ENCODE measurements at regions not wholly inside any gene's neighbourhood (a gene's known extent, or its start where the extent isn't known, plus 50 kb on each side); places are given as distances from the start of the nearest gene placed in this dataset.

DNA sequence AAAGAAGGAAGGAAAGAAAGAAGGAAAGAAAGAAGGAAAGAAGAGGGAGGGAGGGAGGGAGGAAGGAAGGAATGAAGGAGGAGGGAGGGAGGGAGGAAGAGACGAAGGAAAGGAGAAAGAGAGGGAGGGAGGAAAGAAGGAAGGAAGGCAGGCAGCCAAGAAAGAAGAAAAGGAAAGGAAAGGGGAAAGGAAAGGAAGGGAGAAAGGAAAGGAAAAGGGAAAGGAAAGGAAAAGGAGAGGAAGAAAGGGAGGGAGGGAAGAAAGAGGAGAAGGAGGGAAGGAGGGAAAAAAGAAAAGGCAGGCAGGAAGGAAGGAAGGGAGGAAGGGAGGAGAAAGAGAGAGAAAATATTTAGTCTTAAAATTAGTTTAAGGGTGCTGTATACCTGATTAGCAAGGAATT, 704.1 kb downstream of the LUZP2 start:
- Histone ChIP-seq H3K4me3 (ENCODE audit: low read depth in 2 of 2, low read length in 1 of 2) (no peak overlapping the region), H3K9me2 (no peaks in the 10 kb centered on the region; the same call in 1 of the 2 replicates), H3K9me3 (no peaks in the 10 kb centered on the region), H3K36me3 (replicated peaks in 1 of 2; ENCODE audit: control insufficient read depth in 1 of 2, insufficient read depth in 2 of 2, low read length in 1 of 2) (no peaks in the 10 kb centered on the region), H3K79me2 (ENCODE audit: insufficient read depth) (no peaks in the 10 kb centered on the region), H4K20me1 (ENCODE audit: insufficient read depth) (no peaks in the 10 kb centered on the region), H2AFZ (ENCODE audit: low read depth) (no peak overlapping the region), H3F3A (replicated peaks; ENCODE audit: insufficient read depth) (no peaks in the 10 kb centered on the region), H3K4me2 (no peak overlapping the region), H3K27ac (ENCODE audit: low read depth in 2 of 2, low read length in 1 of 2) (no peak overlapping the region), H3K27me3 (ENCODE audit: insufficient read depth) (no peaks in the 10 kb centered on the region), H3K9ac (no peak overlapping the region), H3K4me1 (ENCODE audit: control insufficient read depth in 1 of 2, insufficient read depth in 2 of 2, low read depth in 1 of 2, low read length in 1 of 2) (no peaks in the 10 kb centered on the region)
- DNase-seq: no peak
- 27% methylated on average over 1 of the region's 1 CpG for WGBS (ENCODE audit: low lambda C conversion rate)
- ChIA-PET CTCF (no interaction called here), POLR2A (no interaction called here)
- TF ChIP-seq EP300 (IDR thresholded peaks at IDR 0.05; ENCODE audit: borderline replicate concordance in 1 of 2, low read depth in 1 of 2, low read length in 1 of 2): no peak
- no peak for TF ChIP-seq CHD2 (IDR thresholded peaks at IDR 0.05; ENCODE audit: low read length, partially characterized antibody)
- TF ChIP-seq, protein P1, sequence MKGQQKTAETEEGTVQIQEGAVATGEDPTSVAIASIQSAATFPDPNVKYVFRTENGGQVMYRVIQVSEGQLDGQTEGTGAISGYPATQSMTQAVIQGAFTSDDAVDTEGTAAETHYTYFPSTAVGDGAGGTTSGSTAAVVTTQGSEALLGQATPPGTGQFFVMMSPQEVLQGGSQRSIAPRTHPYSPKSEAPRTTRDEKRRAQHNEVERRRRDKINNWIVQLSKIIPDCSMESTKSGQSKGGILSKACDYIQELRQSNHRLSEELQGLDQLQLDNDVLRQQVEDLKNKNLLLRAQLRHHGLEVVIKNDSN (IDR thresholded peaks at IDR 0.05; ENCODE audit: borderline replicate concordance, low read depth): no peak
- TF ChIP-seq YY1 (IDR thresholded peaks at IDR 0.05; ENCODE audit: low read depth): no peak
- TF ChIP-seq RAD21 (IDR thresholded peaks at IDR 0.05; ENCODE audit: low read length): no peak
- no peak for TF ChIP-seq GABPA (IDR thresholded peaks at IDR 0.05; ENCODE audit: low read depth)
- no peak for TF ChIP-seq SIN3A (IDR thresholded peaks at IDR 0.05; ENCODE audit: borderline replicate concordance, low read depth, low read length)
- TF ChIP-seq, protein P2, sequence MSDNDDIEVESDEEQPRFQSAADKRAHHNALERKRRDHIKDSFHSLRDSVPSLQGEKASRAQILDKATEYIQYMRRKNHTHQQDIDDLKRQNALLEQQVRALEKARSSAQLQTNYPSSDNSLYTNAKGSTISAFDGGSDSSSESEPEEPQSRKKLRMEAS (IDR thresholded peaks at IDR 0.05; ENCODE audit: low read depth): no peak
- TF ChIP-seq TEAD4 (IDR thresholded peaks at IDR 0.05; ENCODE audit: borderline replicate concordance, insufficient read depth): no peak
- TF ChIP-seq POLR2AphosphoS5 (IDR thresholded peaks at IDR 0.05; ENCODE audit: low read depth, low read length): no peak
- TF ChIP-seq NRF1 (IDR thresholded peaks at IDR 0.05; ENCODE audit: low read depth, low read length): no peak
- TF ChIP-seq, protein P3, sequence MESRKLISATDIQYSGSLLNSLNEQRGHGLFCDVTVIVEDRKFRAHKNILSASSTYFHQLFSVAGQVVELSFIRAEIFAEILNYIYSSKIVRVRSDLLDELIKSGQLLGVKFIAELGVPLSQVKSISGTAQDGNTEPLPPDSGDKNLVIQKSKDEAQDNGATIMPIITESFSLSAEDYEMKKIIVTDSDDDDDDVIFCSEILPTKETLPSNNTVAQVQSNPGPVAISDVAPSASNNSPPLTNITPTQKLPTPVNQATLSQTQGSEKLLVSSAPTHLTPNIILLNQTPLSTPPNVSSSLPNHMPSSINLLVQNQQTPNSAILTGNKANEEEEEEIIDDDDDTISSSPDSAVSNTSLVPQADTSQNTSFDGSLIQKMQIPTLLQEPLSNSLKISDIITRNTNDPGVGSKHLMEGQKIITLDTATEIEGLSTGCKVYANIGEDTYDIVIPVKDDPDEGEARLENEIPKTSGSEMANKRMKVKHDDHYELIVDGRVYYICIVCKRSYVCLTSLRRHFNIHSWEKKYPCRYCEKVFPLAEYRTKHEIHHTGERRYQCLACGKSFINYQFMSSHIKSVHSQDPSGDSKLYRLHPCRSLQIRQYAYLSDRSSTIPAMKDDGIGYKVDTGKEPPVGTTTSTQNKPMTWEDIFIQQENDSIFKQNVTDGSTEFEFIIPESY (IDR thresholded peaks at IDR 0.05; ENCODE audit: borderline replicate concordance, low read depth): no peak
- TF ChIP-seq, protein P4, sequence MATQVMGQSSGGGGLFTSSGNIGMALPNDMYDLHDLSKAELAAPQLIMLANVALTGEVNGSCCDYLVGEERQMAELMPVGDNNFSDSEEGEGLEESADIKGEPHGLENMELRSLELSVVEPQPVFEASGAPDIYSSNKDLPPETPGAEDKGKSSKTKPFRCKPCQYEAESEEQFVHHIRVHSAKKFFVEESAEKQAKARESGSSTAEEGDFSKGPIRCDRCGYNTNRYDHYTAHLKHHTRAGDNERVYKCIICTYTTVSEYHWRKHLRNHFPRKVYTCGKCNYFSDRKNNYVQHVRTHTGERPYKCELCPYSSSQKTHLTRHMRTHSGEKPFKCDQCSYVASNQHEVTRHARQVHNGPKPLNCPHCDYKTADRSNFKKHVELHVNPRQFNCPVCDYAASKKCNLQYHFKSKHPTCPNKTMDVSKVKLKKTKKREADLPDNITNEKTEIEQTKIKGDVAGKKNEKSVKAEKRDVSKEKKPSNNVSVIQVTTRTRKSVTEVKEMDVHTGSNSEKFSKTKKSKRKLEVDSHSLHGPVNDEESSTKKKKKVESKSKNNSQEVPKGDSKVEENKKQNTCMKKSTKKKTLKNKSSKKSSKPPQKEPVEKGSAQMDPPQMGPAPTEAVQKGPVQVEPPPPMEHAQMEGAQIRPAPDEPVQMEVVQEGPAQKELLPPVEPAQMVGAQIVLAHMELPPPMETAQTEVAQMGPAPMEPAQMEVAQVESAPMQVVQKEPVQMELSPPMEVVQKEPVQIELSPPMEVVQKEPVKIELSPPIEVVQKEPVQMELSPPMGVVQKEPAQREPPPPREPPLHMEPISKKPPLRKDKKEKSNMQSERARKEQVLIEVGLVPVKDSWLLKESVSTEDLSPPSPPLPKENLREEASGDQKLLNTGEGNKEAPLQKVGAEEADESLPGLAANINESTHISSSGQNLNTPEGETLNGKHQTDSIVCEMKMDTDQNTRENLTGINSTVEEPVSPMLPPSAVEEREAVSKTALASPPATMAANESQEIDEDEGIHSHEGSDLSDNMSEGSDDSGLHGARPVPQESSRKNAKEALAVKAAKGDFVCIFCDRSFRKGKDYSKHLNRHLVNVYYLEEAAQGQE (IDR thresholded peaks at IDR 0.05; ENCODE audit: low read depth, low read length): no peak
- no peak for TF ChIP-seq FOXM1 (IDR thresholded peaks at IDR 0.05; ENCODE audit: low read depth)
- no peak for TF ChIP-seq MEF2A (IDR thresholded peaks at IDR 0.05; ENCODE audit: borderline replicate concordance, low read depth)

Data from SK-N-SH (cell line).